B cell (primary cell): ENCODE measurements at regions not wholly inside any gene's neighbourhood (a gene's known extent, or its start where the extent isn't known, plus 50 kb on each side); places are given as distances from the start of the nearest gene placed in this dataset.

Experiments used
- ATAC-seq: fragments of 200-7000 bp; cut with Tn5 transposase; one replicate; pipeline ENCODE4 v1.10.0; 2021; ENCODE audit warnings: low read depth, mild to moderate bottlenecking, moderate number of reproducible peaks, moderate library complexity
- CTCF ChIA-PET: fragments of 350-600 bp; sonication (Branson Sonifier 250); formaldehyde crosslinking; loops from one replicate; lab custom pipeline; 2021; ENCODE audit warnings: antibody characterized with exemption, inconsistent platforms; lab: Charles Lee
- POLR2A ChIA-PET: fragments of 350-600 bp; sonication (Branson Sonifier 250); formaldehyde crosslinking; loops from one replicate; lab custom pipeline; 2021; ENCODE audit warnings: antibody characterized with exemption; lab: Charles Lee
- DNase-seq: peaks from one replicate; pipeline ENCODE4 v3.0.0; 2013
- H2AFZ ChIP-seq: 2 replicates; pipeline ENCODE4 v1.6.1; 2012; ENCODE audit warnings: mild to moderate bottlenecking, low read depth, low read length; ENCODE audit not compliant: insufficient read depth, poor library complexity, severe bottlenecking
- H3K27ac ChIP-seq, 2 donors: 1 replicate in 1 of 2; 2 replicates in 1 of 2; pipeline ENCODE4 v1.5.1; 2012 to 2013; ENCODE audit warnings: low read length in 2 of 2, mild to moderate bottlenecking in 2 of 2, moderate library complexity in 1 of 2
- H3K27me3 ChIP-seq, 4 experiments: fragments of 200-600 bp in 1 of 4; sonication (generic) in 1 of 4; replicated peaks in 1 of 4; 1 replicate in 2 of 4; 2 replicates in 2 of 4; pipeline versions ENCODE4 v1.6.1 to v1.7.0; 2013 to 2016; ENCODE audit warnings: low read length in 3 of 4, mild to moderate bottlenecking in 2 of 4, mixed read lengths in 1 of 4, moderate library complexity in 1 of 4; ENCODE audit not compliant: insufficient read depth in 4 of 4, control insufficient read depth in 3 of 4; ENCODE audit errors: control extremely low read depth in 1 of 4
- H3K36me3 ChIP-seq, 2 experiments: replicated peaks in 1 of 2; 1 replicate in 1 of 2; 2 replicates in 1 of 2; pipeline versions ENCODE4 v1.6.1 to v1.7.1; 2013; ENCODE audit warnings: low read length in 1 of 2; ENCODE audit not compliant: insufficient read depth in 2 of 2, control insufficient read depth in 1 of 2; ENCODE audit errors: control extremely low read depth in 1 of 2, extremely low read depth in 1 of 2
- H3K4me1 ChIP-seq, 2 donors: fragments of 200-600 bp in 1 of 2; sonication (generic) in 1 of 2; 1 replicate in 1 of 2; 2 replicates in 1 of 2; pipeline versions ENCODE4 v1.5.1 to v1.6.1; 2013 to 2017; ENCODE audit warnings: low read length in 2 of 2; ENCODE audit not compliant: control insufficient read depth in 2 of 2, insufficient read depth in 2 of 2
- H3K4me2 ChIP-seq: replicated peaks from 2 replicates; pipeline ENCODE3; 2012; ENCODE audit warnings: mild to moderate bottlenecking, low read depth, low read length; ENCODE audit not compliant: poor library complexity, severe bottlenecking
- H3K4me3 ChIP-seq, 5 experiments: fragments of 200-600 bp in 1 of 5; sonication (generic) in 1 of 5; 1 replicate in 3 of 5; 2 replicates in 2 of 5; pipeline versions ENCODE4 v1.5.1 to v1.7.0; 2011 to 2016; ENCODE audit warnings: low read length in 4 of 5, mild to moderate bottlenecking in 4 of 5, low read depth in 2 of 5, control low read depth in 1 of 5, moderate library complexity in 1 of 5; ENCODE audit not compliant: insufficient read depth in 1 of 5; ENCODE audit errors: control extremely low read depth in 1 of 5, extremely low read depth in 1 of 5
- H3K79me2 ChIP-seq: fragments of 200-600 bp; sonication (generic); one replicate; pipeline ENCODE4 v1.6.0; 2016; ENCODE audit warnings: low read length; ENCODE audit not compliant: control insufficient read depth, insufficient read depth
- H3K9ac ChIP-seq: fragments of 200-600 bp; sonication (generic); 2 replicates; pipeline ENCODE4 v1.6.1; 2017; ENCODE audit warnings: mild to moderate bottlenecking, low read length, moderate library complexity
- H3K9me3 ChIP-seq, 3 donors: one replicate each; pipeline versions ENCODE4 v1.6.1 to v1.7.1; 2013; ENCODE audit warnings: low read length in 2 of 3; ENCODE audit not compliant: control insufficient read depth in 2 of 3, insufficient read depth in 1 of 3; ENCODE audit errors: control extremely low read depth in 1 of 3
- H4K20me1 ChIP-seq: 2 replicates; pipeline ENCODE4 v1.6.0; 2012; ENCODE audit warnings: mild to moderate bottlenecking, low read length; ENCODE audit not compliant: insufficient read depth, control insufficient read depth, poor library complexity, severe bottlenecking
- H3K27ac Mint-ChIP-seq: one replicate; pipeline ENCODE4 v1.8.0; 2021; ENCODE audit warnings: mixed read lengths
- H3K27me3 Mint-ChIP-seq: one replicate; pipeline ENCODE4 v1.8.0; 2021; ENCODE audit warnings: mixed read lengths
- H3K4me1 Mint-ChIP-seq: one replicate; pipeline ENCODE4 v1.8.0; 2021; ENCODE audit warnings: mixed read lengths
- H3K4me3 Mint-ChIP-seq: one replicate; pipeline ENCODE4 v1.8.0; 2021; ENCODE audit warnings: mixed read lengths
- H3K9me3 Mint-ChIP-seq: one replicate; pipeline ENCODE4 v1.8.0; 2022; ENCODE audit warnings: mixed read lengths; ENCODE audit not compliant: insufficient read depth
- CTCF ChIP-seq: fragments of 200-600 bp; IDR thresholded peaks from one replicate; pipeline ENCODE4 v1.8.0; 2022; ENCODE audit warnings: antibody characterized with exemption, mild to moderate bottlenecking
- EZH2 ChIP-seq: IDR thresholded peaks from 2 replicates; pipeline ENCODE4 v1.6.1; 2012; ENCODE audit warnings: borderline replicate concordance, low read depth, mild to moderate bottlenecking, moderate library complexity, low read length; ENCODE audit not compliant: insufficient read depth, poor library complexity, severe bottlenecking
- WGBS: methylation state at CpG from one replicate; pipeline ENCODE4 v1.1.5; 2013; ENCODE audit warnings: missing lambda C conversion rate; ENCODE audit not compliant: insufficient coverage; 5-methylcytosine and 5-hydroxymethylcytosine counted together
- intact Hi-C: fragments of 100-400 bp; cut with micrococcal nuclease; formaldehyde crosslinking; loops from one replicate; pipeline ENCODE4 v1.10.0; 2022

DNA sequence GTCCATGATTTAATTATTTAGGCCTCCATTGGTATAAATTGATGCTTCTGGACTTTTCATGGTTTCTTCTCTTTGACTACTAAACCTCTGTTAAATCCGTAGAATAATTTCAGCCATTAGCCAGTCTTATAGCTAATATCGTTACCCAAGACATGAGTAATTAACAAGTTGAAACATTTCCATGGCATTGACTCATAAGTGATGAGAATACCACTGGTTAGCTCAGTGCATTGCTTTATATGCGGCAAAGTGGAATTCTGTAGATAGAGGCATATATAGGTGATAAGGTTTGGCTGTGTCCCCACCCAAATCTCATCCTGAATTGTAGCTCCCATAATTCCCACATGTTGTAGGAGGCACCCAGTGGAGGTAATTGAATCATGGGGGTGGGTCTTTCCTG, 80.6 kb downstream of the VCX2 start:
- intact Hi-C loops = no loop called here
- POLR2A ChIA-PET = no interaction called here
- no peaks in the 10 kb centered on the region for H3K36me3 ChIP-seq
- TF ChIP-seq EZH2 (no peak), CTCF (no peak)
- H3K4me3 ChIP-seq = no peak overlapping the region
- H3K27me3 ChIP-seq = no peaks in the 10 kb centered on the region
- no peaks in the 10 kb centered on the region for H3K9me3 ChIP-seq
- Mint-ChIP-seq H3K4me1 (no peaks in the 10 kb centered on the region), H3K27ac (no peak overlapping the region), H3K4me3 (no peak overlapping the region), H3K9me3 (no peaks in the 10 kb centered on the region), H3K27me3 (no peaks in the 10 kb centered on the region)
- no CpG with 5 or more reads among the region's 3 CpGs for WGBS
- DNase-seq (no peak), ATAC-seq (no peak)
- CTCF ChIA-PET = no interaction called here
- H3K4me2 ChIP-seq = no peak overlapping the region
- no peaks in the 10 kb centered on the region for H3K79me2 ChIP-seq
- no peak overlapping the region for H3K9ac ChIP-seq
- H4K20me1 ChIP-seq = no peaks in the 10 kb centered on the region
- H2AFZ ChIP-seq = no peak overlapping the region
- H3K4me1 ChIP-seq = no peaks in the 10 kb centered on the region
- no peak overlapping the region for H3K27ac ChIP-seq

GRCh38 chrX:8089141-8089540, 81.9 kb downstream of the VCX2 start:
- Histone ChIP-seq H3K36me3 (no peaks in the 10 kb centered on the region), H3K9ac (no peak overlapping the region), H3K79me2 (no peaks in the 10 kb centered on the region), H3K27ac (no peak overlapping the region), H3K27me3 (no peaks in the 10 kb centered on the region), H3K4me2 (no peak overlapping the region), H4K20me1 (no peaks in the 10 kb centered on the region), H3K9me3 (no peaks in the 10 kb centered on the region), H3K4me1 (no peaks in the 10 kb centered on the region), H2AFZ (no peak overlapping the region), H3K4me3 (no peak overlapping the region)
- no peak overlapping the region for H3K4me3 Mint-ChIP-seq
- DNase-seq (no peak), ATAC-seq (no peak)
- ChIA-PET POLR2A (no interaction called here), CTCF (no interaction called here)
- H3K27me3 Mint-ChIP-seq = no peaks in the 10 kb centered on the region
- WGBS = no CpG with 5 or more reads among the region's 4 CpGs
- intact Hi-C loops = no loop called here
- H3K27ac Mint-ChIP-seq = no peak overlapping the region
- no peaks in the 10 kb centered on the region for H3K4me1 Mint-ChIP-seq
- no peak for TF ChIP-seq CTCF
- no peak for TF ChIP-seq EZH2
- H3K9me3 Mint-ChIP-seq = no peaks in the 10 kb centered on the region
